ENCODE measurements at regions not wholly inside any gene's neighbourhood (a gene's known extent, or its start where the extent isn't known, plus 50 kb on each side); places are given as distances from the start of the nearest gene placed in this dataset.

- TF ChIP-seq CTCF (IDR thresholded peaks at IDR 0.05; ENCODE audit: low read depth, low read length): no peak
- TF ChIP-seq EZH2phosphoT487 (IDR thresholded peaks at IDR 0.05; ENCODE audit: low read depth): no peak
Observed at GRCh38 chr11:95592471-95592870, 197.1 kb downstream of the FAM76B start.

Measured in OCI-LY3 (cell line).